ENCODE measurements at regions not wholly inside any gene's neighbourhood (a gene's known extent, or its start where the extent isn't known, plus 50 kb on each side); places are given as distances from the start of the nearest gene placed in this dataset.
"Not testable (repeated sequence)": the region's sequence is repeated elsewhere in the genome, so short reads cannot be mapped to it uniquely, and the experiment has no call there.

DNA sequence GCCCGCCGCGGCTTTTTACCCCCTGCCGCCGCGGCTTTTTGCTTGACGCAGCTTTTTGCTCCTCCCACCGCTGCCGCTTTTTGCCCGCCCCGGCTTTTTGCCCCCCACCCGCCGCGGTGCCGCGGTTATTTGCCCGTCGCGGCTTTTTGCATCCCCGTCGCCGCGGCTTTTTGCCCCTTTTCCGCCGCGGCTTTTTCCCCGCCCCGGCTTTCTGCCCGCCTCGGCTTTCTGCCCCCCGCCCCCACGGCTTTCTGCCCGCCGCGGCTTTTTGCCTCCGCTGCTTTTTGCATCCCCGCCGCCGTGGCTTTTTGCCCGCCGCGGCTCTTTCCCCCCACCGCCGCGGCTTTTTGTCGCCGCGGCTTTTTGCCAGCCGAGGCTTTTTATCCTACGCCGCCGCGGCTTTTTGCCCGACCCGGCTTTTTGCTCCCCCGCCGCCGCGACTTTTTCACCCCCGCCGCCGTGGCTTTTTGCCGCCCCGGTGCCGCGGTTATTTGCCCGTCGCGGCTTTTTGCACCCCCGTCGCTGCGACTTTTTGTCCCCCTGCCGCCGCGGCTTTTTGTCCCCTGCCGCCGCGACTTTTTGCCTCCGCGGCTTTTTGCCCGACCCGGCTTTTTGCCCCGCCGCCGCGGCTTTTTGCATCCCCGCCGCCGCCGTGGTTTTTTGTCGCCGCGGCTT is 105.5 kb upstream of the FAM72C start:
- peak overlapping the region in 4 of 7 experiments; percentile 38 to 57 (median 42) for H3K4me3 ChIP-seq (ENCODE audit: control insufficient read depth in 1 of 7, extremely low read depth in 1 of 7, insufficient read depth in 4 of 7, low read depth in 2 of 7, low read length in 6 of 7)
- H3K27me3 ChIP-seq (replicated peaks in 2 of 5; ENCODE audit: control insufficient read depth in 4 of 5, insufficient read depth in 5 of 5, low read length in 4 of 5); POLR2A ChIA-PET; H3K36me3 ChIP-seq (ENCODE audit: control insufficient read depth in 4 of 4, insufficient read depth in 4 of 4, low read length in 3 of 4); CTCF ChIA-PET; H3K27ac ChIP-seq (ENCODE audit: insufficient read depth in 1 of 2, low read depth in 1 of 2, low read length in 2 of 2, poor library complexity in 1 of 2, severe bottlenecking in 2 of 2); H3K4me1 ChIP-seq (ENCODE audit: control extremely low read depth in 1 of 4, control insufficient read depth in 4 of 4, insufficient read depth in 4 of 4, low read length in 3 of 4); H3K9me3 ChIP-seq (ENCODE audit: control extremely low read depth in 1 of 5, control insufficient read depth in 4 of 5, insufficient read depth in 2 of 5, low read depth in 1 of 5, low read length in 4 of 5): not testable (repeated sequence)
- peak in 1 of 3 donors; percentile 43 for DNase-seq
- WGBS (ENCODE audit: insufficient coverage), result 2% methylated on average over 36 of the region's 93 CpGs

DNA sequence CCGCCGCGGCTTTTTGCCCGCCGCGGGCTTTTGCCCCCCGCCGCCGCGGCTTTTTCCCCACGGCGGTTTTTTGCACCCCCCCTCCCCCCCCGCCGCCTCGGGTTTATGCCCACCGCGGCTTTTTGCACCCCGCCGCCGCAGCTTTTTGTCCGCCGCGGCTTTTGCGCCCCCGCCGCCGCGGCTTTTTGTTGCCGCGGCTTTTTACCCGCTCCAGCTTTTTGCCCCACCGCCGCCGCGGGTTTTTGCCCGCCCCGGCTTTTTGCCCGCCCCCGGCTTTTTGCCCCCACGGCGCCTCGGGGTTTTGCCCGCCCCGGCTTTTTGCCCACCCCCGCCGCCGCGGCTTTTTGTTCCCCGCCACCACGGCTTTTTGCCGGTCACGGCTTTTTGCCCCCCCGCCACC is 104.9 kb upstream of the FAM72C start:
- H3K4me3 ChIP-seq (ENCODE audit: control insufficient read depth in 1 of 7, extremely low read depth in 1 of 7, insufficient read depth in 4 of 7, low read depth in 2 of 7, low read length in 6 of 7); H3K27ac ChIP-seq (ENCODE audit: insufficient read depth in 1 of 2, low read depth in 1 of 2, low read length in 2 of 2, poor library complexity in 1 of 2, severe bottlenecking in 2 of 2); H3K27me3 ChIP-seq (replicated peaks in 2 of 5; ENCODE audit: control insufficient read depth in 4 of 5, insufficient read depth in 5 of 5, low read length in 4 of 5); POLR2A ChIA-PET; CTCF ChIA-PET; H3K36me3 ChIP-seq (ENCODE audit: control insufficient read depth in 4 of 4, insufficient read depth in 4 of 4, low read length in 3 of 4); DNase-seq; H3K9me3 ChIP-seq (ENCODE audit: control extremely low read depth in 1 of 5, control insufficient read depth in 4 of 5, insufficient read depth in 2 of 5, low read depth in 1 of 5, low read length in 4 of 5); H3K4me1 ChIP-seq (ENCODE audit: control extremely low read depth in 1 of 4, control insufficient read depth in 4 of 4, insufficient read depth in 4 of 4, low read length in 3 of 4): not testable (repeated sequence)
- 2% methylated on average over 10 of the region's 53 CpGs for WGBS (ENCODE audit: insufficient coverage)

DNA sequence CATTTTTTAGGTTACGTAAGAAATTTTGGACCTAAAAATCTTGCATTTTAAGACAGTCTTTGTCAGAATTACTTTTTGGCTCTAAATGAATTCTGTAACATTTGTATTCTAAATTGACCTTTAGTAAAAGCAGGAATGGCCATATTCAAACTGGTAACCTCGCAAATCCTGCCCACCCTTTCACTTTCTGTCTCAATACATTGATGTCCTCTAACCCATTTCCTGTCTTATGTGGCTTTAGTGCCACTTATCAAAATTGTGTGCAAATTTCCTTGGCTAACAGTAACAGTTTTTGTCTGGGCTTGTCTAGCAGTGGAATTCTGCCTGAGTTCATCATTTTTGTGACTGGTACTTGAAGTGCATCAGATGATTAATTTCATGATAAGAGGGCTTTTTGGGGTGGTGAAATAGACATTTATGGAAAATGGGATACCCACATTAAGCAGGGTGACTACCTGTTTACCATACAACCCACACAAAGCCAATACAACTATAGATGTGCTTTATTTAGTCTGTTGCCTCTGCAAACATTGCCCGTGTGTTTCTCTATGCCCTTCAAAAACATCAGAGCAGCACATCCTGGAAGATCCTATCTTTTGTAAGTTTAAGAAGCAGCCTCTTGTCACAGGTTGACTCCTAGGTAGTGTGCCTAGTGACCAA is 98.7 kb upstream of the FAM72C start:
- H3K27me3 ChIP-seq (replicated peaks in 2 of 5; ENCODE audit: control insufficient read depth in 4 of 5, insufficient read depth in 5 of 5, low read length in 4 of 5); H3K9me3 ChIP-seq (ENCODE audit: control extremely low read depth in 1 of 5, control insufficient read depth in 4 of 5, insufficient read depth in 2 of 5, low read depth in 1 of 5, low read length in 4 of 5); DNase-seq; H3K4me3 ChIP-seq (ENCODE audit: control insufficient read depth in 1 of 7, extremely low read depth in 1 of 7, insufficient read depth in 4 of 7, low read depth in 2 of 7, low read length in 6 of 7); H3K4me1 ChIP-seq (ENCODE audit: control extremely low read depth in 1 of 4, control insufficient read depth in 4 of 4, insufficient read depth in 4 of 4, low read length in 3 of 4); H3K27ac ChIP-seq (ENCODE audit: insufficient read depth in 1 of 2, low read depth in 1 of 2, low read length in 2 of 2, poor library complexity in 1 of 2, severe bottlenecking in 2 of 2); POLR2A ChIA-PET; H3K36me3 ChIP-seq (ENCODE audit: control insufficient read depth in 4 of 4, insufficient read depth in 4 of 4, low read length in 3 of 4); CTCF ChIA-PET: not testable (repeated sequence)
- WGBS (ENCODE audit: insufficient coverage), result no CpG with 5 or more reads among the region's 3 CpGs

DNA sequence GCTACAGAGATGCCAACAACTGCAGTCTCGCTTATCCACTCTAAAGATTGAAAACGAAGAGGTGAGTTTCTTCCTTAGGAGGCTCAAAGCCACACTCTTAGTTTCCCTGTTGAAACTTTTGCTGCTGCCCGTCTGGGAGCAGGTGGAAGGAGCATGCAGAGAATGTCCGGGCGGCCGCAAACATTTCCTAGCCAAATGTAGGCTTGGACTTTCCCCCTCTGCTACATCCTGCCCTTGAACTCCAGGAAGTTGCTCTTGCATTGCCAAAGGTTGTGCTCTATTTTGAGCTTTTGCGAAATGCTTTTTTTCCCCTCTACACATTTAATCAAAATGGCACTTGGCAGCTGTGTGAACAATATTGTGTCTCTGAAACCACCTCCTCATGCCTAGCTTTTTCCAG is 95.3 kb upstream of the FAM72C start:
- DNase-seq; H3K27ac ChIP-seq (ENCODE audit: insufficient read depth in 1 of 2, low read depth in 1 of 2, low read length in 2 of 2, poor library complexity in 1 of 2, severe bottlenecking in 2 of 2); H3K27me3 ChIP-seq (replicated peaks in 2 of 5; ENCODE audit: control insufficient read depth in 4 of 5, insufficient read depth in 5 of 5, low read length in 4 of 5); H3K36me3 ChIP-seq (ENCODE audit: control insufficient read depth in 4 of 4, insufficient read depth in 4 of 4, low read length in 3 of 4); H3K9me3 ChIP-seq (ENCODE audit: control extremely low read depth in 1 of 5, control insufficient read depth in 4 of 5, insufficient read depth in 2 of 5, low read depth in 1 of 5, low read length in 4 of 5); POLR2A ChIA-PET; H3K4me3 ChIP-seq (ENCODE audit: control insufficient read depth in 1 of 7, extremely low read depth in 1 of 7, insufficient read depth in 4 of 7, low read depth in 2 of 7, low read length in 6 of 7); H3K4me1 ChIP-seq (ENCODE audit: control extremely low read depth in 1 of 4, control insufficient read depth in 4 of 4, insufficient read depth in 4 of 4, low read length in 3 of 4); CTCF ChIA-PET: not testable (repeated sequence)
- WGBS (ENCODE audit: insufficient coverage), result no CpG with 5 or more reads among the region's 7 CpGs

GRCh38 chr1:144066071-144066813 is 94.5 kb upstream of the FAM72C start:
- H3K27me3 ChIP-seq (replicated peaks in 2 of 5; ENCODE audit: control insufficient read depth in 4 of 5, insufficient read depth in 5 of 5, low read length in 4 of 5); H3K9me3 ChIP-seq (ENCODE audit: control extremely low read depth in 1 of 5, control insufficient read depth in 4 of 5, insufficient read depth in 2 of 5, low read depth in 1 of 5, low read length in 4 of 5); POLR2A ChIA-PET; H3K36me3 ChIP-seq (ENCODE audit: control insufficient read depth in 4 of 4, insufficient read depth in 4 of 4, low read length in 3 of 4); CTCF ChIA-PET; H3K4me3 ChIP-seq (ENCODE audit: control insufficient read depth in 1 of 7, extremely low read depth in 1 of 7, insufficient read depth in 4 of 7, low read depth in 2 of 7, low read length in 6 of 7); DNase-seq; H3K4me1 ChIP-seq (ENCODE audit: control extremely low read depth in 1 of 4, control insufficient read depth in 4 of 4, insufficient read depth in 4 of 4, low read length in 3 of 4); H3K27ac ChIP-seq (ENCODE audit: insufficient read depth in 1 of 2, low read depth in 1 of 2, low read length in 2 of 2, poor library complexity in 1 of 2, severe bottlenecking in 2 of 2): not testable (repeated sequence)
- WGBS (ENCODE audit: insufficient coverage), result no CpG with 5 or more reads among the region's 10 CpGs

DNA sequence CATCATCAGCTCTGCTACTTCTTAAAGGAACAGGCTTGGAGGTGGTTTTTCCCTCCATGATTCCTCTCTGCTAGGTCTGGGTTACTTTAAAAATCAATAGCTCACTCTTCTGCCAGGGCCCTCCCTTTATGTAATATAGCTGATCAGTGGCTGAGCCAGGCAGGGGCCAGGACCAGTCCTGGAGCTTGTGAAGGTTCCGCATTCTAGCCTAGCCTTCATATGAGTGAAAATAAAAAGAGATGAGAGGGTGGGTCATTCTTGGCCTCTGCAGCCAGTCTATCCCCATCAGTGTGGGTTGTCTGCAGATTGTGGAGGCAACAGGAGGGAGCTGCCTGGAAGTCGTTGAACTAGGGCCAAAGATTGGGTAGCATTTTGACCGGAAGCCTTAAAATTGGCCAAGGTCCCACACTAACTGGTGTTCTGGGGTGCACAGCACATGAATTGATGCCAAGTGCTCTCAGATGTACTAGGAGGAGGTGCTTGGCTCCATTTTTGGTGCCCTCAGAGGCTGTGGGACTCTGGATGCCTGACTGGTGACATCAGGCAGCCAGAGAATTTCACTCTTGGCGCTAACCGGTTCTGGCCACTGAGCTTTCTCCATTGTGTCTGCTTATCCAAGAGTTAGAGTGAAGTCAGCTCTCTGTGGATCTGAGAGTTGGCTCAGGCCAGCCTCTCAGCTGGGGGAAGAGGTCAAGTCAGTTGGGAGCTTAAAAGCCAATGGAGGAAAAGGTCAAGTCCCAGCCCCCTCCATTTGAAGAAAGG is 93.7 kb upstream of the FAM72C start:
- H3K4me1 ChIP-seq (ENCODE audit: control extremely low read depth in 1 of 4, control insufficient read depth in 4 of 4, insufficient read depth in 4 of 4, low read length in 3 of 4); CTCF ChIA-PET; H3K9me3 ChIP-seq (ENCODE audit: control extremely low read depth in 1 of 5, control insufficient read depth in 4 of 5, insufficient read depth in 2 of 5, low read depth in 1 of 5, low read length in 4 of 5); H3K36me3 ChIP-seq (ENCODE audit: control insufficient read depth in 4 of 4, insufficient read depth in 4 of 4, low read length in 3 of 4); DNase-seq; H3K4me3 ChIP-seq (ENCODE audit: control insufficient read depth in 1 of 7, extremely low read depth in 1 of 7, insufficient read depth in 4 of 7, low read depth in 2 of 7, low read length in 6 of 7); H3K27me3 ChIP-seq (replicated peaks in 2 of 5; ENCODE audit: control insufficient read depth in 4 of 5, insufficient read depth in 5 of 5, low read length in 4 of 5); POLR2A ChIA-PET; H3K27ac ChIP-seq (ENCODE audit: insufficient read depth in 1 of 2, low read depth in 1 of 2, low read length in 2 of 2, poor library complexity in 1 of 2, severe bottlenecking in 2 of 2): not testable (repeated sequence)
- no CpG with 5 or more reads among the region's 5 CpGs for WGBS (ENCODE audit: insufficient coverage)

GRCh38 chr1:144049365-144049764 is 77.6 kb upstream of the FAM72C start:
- no CpG with 5 or more reads among the region's 5 CpGs for WGBS (ENCODE audit: insufficient coverage)
- DNase-seq; H3K27ac ChIP-seq (ENCODE audit: insufficient read depth in 1 of 2, low read depth in 1 of 2, low read length in 2 of 2, poor library complexity in 1 of 2, severe bottlenecking in 2 of 2); H3K27me3 ChIP-seq (replicated peaks in 2 of 5; ENCODE audit: control insufficient read depth in 4 of 5, insufficient read depth in 5 of 5, low read length in 4 of 5); H3K4me3 ChIP-seq (ENCODE audit: control insufficient read depth in 1 of 7, extremely low read depth in 1 of 7, insufficient read depth in 4 of 7, low read depth in 2 of 7, low read length in 6 of 7); POLR2A ChIA-PET; CTCF ChIA-PET; H3K36me3 ChIP-seq (ENCODE audit: control insufficient read depth in 4 of 4, insufficient read depth in 4 of 4, low read length in 3 of 4); H3K9me3 ChIP-seq (ENCODE audit: control extremely low read depth in 1 of 5, control insufficient read depth in 4 of 5, insufficient read depth in 2 of 5, low read depth in 1 of 5, low read length in 4 of 5); H3K4me1 ChIP-seq (ENCODE audit: control extremely low read depth in 1 of 4, control insufficient read depth in 4 of 4, insufficient read depth in 4 of 4, low read length in 3 of 4): not testable (repeated sequence)
